AG10803 (cell line): ENCODE measurements at regions not wholly inside any gene's neighbourhood (a gene's known extent, or its start where the extent isn't known, plus 50 kb on each side); places are given as distances from the start of the nearest gene placed in this dataset.

Experiments used
- DNase-seq: peaks from one replicate; pipeline ENCODE4 v3.0.0; 2010; ENCODE audit warnings: low read depth
- H3K4me3 ChIP-seq: 2 replicates; pipeline ENCODE4 v1.5.1; 2011; ENCODE audit warnings: mild to moderate bottlenecking, low read length, control low read depth
- CTCF ChIP-seq: conservative IDR thresholded peaks from 2 replicates; pipeline ENCODE4 v1.5.1; 2011; ENCODE audit warnings: mild to moderate bottlenecking, low read length, control low read depth, inconsistent platforms

GRCh38 chr7:125112850-125113249 is 183.2 kb upstream of the POT1 start:
- TF ChIP-seq CTCF = no peak
- DNase-seq = no peak
- H3K4me3 ChIP-seq = no peak overlapping the region

GRCh38 chr7:125099519-125099918 is 169.9 kb upstream of the POT1 start:
- no peak for DNase-seq
- TF ChIP-seq CTCF = no peak
- no peak overlapping the region for H3K4me3 ChIP-seq

- no peak for DNase-seq
- TF ChIP-seq CTCF = no peak
- no peak overlapping the region for H3K4me3 ChIP-seq
These were observed 168.8 kb upstream of the POT1 start for GRCh38 chr7:125098377-125098970.

- no peak overlapping the region for H3K4me3 ChIP-seq
- no peak for DNase-seq
- no peak for TF ChIP-seq CTCF
These were observed 161.0 kb upstream of the POT1 start for GRCh38 chr7:125090596-125090995.

- DNase-seq = no peak
- TF ChIP-seq CTCF = no peak
- no peak overlapping the region for H3K4me3 ChIP-seq
These were observed 159.5 kb upstream of the POT1 start for GRCh38 chr7:125089171-125089570.

- no peak for TF ChIP-seq CTCF
- DNase-seq = no peak
- H3K4me3 ChIP-seq = no peak overlapping the region
These were observed 158.9 kb upstream of the POT1 start for GRCh38 chr7:125088555-125088954.

GRCh38 chr7:125085084-125085483 is 155.5 kb upstream of the POT1 start:
- DNase-seq = no peak

More at GRCh38 chr7:125085084-125085483, 155.5 kb upstream of the POT1 start:
- H3K4me3 ChIP-seq = no peak overlapping the region
- no peak for TF ChIP-seq CTCF
